Chondrocyte (in vitro differentiated cells): ENCODE measurements at regions not wholly inside any gene's neighbourhood (a gene's known extent, or its start where the extent isn't known, plus 50 kb on each side); places are given as distances from the start of the nearest gene placed in this dataset.

ENCODE experiments used
- DNase-seq: peaks from one replicate; pipeline ENCODE4 v3.0.0; 2021; ENCODE audit warnings: mixed read lengths, low spot score
- H3K27ac Mint-ChIP-seq: one replicate; pipeline ENCODE4 v1.8.0; 2021; ENCODE audit warnings: mild to moderate bottlenecking, moderate library complexity, mixed read lengths; ENCODE audit not compliant: unreplicated experiment
- H3K27me3 Mint-ChIP-seq: 2 replicates; pipeline ENCODE4 v1.8.0; 2021; ENCODE audit warnings: low read depth, mixed read lengths
- H3K36me3 Mint-ChIP-seq: 2 replicates; pipeline ENCODE4 v1.8.0; 2021; ENCODE audit warnings: low read depth, mixed read lengths
- H3K4me1 Mint-ChIP-seq: 2 replicates; pipeline ENCODE4 v1.8.0; 2021; ENCODE audit warnings: low read depth, mild to moderate bottlenecking, mixed read lengths
- H3K4me3 Mint-ChIP-seq: one replicate; pipeline ENCODE4 v1.8.0; 2021; ENCODE audit warnings: mild to moderate bottlenecking, moderate library complexity, mixed read lengths; ENCODE audit not compliant: unreplicated experiment
- H3K9me3 Mint-ChIP-seq: 2 replicates; pipeline ENCODE4 v1.8.0; 2021; ENCODE audit warnings: low read depth, mixed read lengths
- TF ChIP-seq, protein P1 (sequence below): fragments of 200-600 bp; sonication (generic); IDR thresholded peaks from 2 replicates; pipeline ENCODE4 v1.5.0; 2021; ENCODE audit warnings: antibody characterized with exemption, mild to moderate bottlenecking, moderate library complexity

DNA sequence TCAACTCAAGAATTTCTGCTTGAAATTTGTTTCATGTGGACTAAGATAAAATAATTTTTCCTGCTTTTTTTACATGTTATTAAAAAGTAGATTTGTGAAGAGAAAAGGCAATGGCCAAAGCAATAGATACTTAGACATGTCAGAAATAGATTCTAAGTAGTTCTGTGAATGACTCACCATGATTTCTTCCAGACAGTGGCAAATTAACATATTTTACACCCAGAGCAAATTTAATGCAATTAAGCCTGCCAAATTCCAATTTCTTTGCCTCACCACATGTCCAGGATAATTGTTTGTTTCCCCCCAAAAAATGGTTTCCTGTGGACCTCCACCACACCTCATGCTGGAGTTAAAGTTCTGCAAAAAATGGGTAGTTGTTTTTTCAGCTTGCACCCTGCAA, 651.4 kb downstream of the CETN3 start:
- no peak overlapping the region for H3K27ac Mint-ChIP-seq
- no peaks in the 10 kb centered on the region for H3K27me3 Mint-ChIP-seq
- peaks cover 5% of the 10 kb centered on the region for H3K9me3 Mint-ChIP-seq
- peaks cover 37% of the 10 kb centered on the region for H3K4me1 Mint-ChIP-seq
- DNase-seq, result no peak
- no peak overlapping the region for H3K4me3 Mint-ChIP-seq
- TF ChIP-seq, protein P1, sequence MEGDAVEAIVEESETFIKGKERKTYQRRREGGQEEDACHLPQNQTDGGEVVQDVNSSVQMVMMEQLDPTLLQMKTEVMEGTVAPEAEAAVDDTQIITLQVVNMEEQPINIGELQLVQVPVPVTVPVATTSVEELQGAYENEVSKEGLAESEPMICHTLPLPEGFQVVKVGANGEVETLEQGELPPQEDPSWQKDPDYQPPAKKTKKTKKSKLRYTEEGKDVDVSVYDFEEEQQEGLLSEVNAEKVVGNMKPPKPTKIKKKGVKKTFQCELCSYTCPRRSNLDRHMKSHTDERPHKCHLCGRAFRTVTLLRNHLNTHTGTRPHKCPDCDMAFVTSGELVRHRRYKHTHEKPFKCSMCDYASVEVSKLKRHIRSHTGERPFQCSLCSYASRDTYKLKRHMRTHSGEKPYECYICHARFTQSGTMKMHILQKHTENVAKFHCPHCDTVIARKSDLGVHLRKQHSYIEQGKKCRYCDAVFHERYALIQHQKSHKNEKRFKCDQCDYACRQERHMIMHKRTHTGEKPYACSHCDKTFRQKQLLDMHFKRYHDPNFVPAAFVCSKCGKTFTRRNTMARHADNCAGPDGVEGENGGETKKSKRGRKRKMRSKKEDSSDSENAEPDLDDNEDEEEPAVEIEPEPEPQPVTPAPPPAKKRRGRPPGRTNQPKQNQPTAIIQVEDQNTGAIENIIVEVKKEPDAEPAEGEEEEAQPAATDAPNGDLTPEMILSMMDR, result no peak
- no peaks in the 10 kb centered on the region for H3K36me3 Mint-ChIP-seq

DNA sequence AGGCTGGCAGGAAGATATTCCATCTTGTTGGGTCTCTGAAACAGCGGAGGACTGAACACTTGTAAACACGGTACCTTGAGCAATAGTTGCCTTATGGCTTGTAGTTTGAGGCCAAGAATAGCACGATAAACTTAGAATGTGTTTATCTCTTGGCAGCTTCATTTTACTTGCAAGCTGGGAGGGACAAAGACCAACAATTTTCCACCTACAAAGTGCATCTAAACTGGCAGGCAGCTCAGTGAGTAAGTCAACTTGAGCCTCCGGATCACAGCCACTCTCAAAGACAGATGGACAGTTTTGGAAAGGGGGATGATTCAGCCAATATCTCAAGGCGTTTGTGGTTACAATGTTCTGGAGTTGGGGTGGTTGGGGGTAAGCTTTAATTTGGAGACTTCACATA, 652.6 kb downstream of the CETN3 start:
- Mint-ChIP-seq H3K27me3 (no peaks in the 10 kb centered on the region), H3K4me3 (no peak overlapping the region), H3K4me1 (peaks cover 37% of the 10 kb centered on the region), H3K36me3 (no peaks in the 10 kb centered on the region), H3K9me3 (peaks cover 7% of the 10 kb centered on the region), H3K27ac (no peak overlapping the region)
- DNase-seq, result no peak
- TF ChIP-seq, protein P1, result no peak

DNA sequence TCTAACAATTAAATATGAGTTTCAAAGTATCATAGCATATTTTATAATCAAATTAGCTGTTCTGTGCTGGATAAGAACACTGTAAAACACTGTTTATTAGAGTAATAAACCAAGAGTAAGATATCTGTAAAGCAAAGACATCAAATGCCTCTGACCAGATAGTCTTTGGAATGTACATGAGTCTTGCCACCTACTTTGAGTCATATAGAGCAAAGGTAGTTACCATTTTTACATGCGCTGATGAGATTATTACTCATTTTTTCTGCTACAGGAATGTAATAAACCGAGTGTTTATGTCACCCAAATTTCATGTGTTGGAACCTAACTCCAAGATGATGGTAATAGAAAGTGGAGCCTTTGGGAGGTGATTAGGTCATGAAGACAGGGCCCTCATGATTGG, 654.5 kb downstream of the CETN3 start:
- no peaks in the 10 kb centered on the region for H3K36me3 Mint-ChIP-seq
- TF ChIP-seq, protein P1, result no peak
- DNase-seq, result no peak
- H3K4me1 Mint-ChIP-seq, result peaks cover 34% of the 10 kb centered on the region
- no peak overlapping the region for H3K27ac Mint-ChIP-seq
- H3K9me3 Mint-ChIP-seq, result peaks cover 5% of the 10 kb centered on the region
- H3K27me3 Mint-ChIP-seq, result no peaks in the 10 kb centered on the region
- no peak overlapping the region for H3K4me3 Mint-ChIP-seq

DNA sequence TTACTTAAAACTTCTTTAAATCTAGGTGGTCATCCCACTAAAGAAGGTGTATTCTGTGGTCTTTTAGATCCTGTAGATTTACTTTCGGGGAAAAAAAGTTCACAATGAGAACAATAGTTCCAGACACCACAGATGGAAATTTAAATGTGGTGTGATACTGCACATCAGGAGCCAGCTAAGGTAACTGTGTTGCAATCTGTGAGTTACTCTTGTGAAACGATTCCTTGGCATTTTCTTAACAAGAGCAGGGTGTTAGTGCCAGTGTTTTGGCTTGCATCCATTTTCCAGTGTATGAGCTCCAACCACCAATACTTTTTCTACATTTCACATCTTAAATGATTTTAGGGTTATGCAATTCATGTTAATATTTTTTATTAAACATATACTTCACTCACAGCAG, 674.5 kb downstream of the CETN3 start:
- H3K36me3 Mint-ChIP-seq, result peaks cover 3% of the 10 kb centered on the region
- no peak overlapping the region for H3K27ac Mint-ChIP-seq
- TF ChIP-seq, protein P1, result no peak
- peaks cover 6% of the 10 kb centered on the region for H3K9me3 Mint-ChIP-seq
- H3K4me1 Mint-ChIP-seq, result peaks cover 26% of the 10 kb centered on the region
- DNase-seq, result no peak
- H3K27me3 Mint-ChIP-seq, result no peaks in the 10 kb centered on the region
- no peak overlapping the region for H3K4me3 Mint-ChIP-seq

DNA sequence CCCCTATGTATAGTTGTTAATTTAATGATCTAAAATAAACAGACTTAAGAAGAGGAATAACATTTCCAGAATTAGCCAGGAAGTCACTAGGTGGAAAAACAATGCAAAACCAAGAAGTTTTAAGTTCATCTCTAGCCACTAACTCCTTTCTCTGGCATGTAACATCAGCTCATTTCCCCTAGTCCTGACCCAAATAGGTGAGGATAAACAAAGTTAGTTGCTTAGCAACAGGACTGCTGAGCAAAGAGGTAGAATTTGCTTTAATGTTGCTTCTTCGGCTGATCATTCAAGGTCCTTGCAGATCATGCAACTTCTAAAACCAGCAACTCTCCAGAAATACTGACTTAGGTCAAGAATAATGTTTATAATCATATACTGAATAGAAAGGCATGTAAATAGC, 675.8 kb downstream of the CETN3 start:
- no peak overlapping the region for H3K27ac Mint-ChIP-seq
- no peak for DNase-seq
- H3K36me3 Mint-ChIP-seq, result peaks cover 3% of the 10 kb centered on the region
- H3K4me1 Mint-ChIP-seq, result peaks cover 39% of the 10 kb centered on the region
- H3K27me3 Mint-ChIP-seq, result no peaks in the 10 kb centered on the region
- H3K9me3 Mint-ChIP-seq, result peaks cover 6% of the 10 kb centered on the region
- H3K4me3 Mint-ChIP-seq, result no peak overlapping the region
- TF ChIP-seq, protein P1, result no peak
